AG04450 (cell line): ENCODE measurements at regions not wholly inside any gene's neighbourhood (a gene's known extent, or its start where the extent isn't known, plus 50 kb on each side); places are given as distances from the start of the nearest gene placed in this dataset.
A peak's percentile ranks its signal among the peaks of the same experiment; 100 is the strongest.

Source experiments
- CTCF ChIA-PET: fragments of 300-600, 350-600 bp; formaldehyde crosslinking; extraction: SDS; loops from one replicate; lab custom pipeline; 2022; ENCODE audit warnings: antibody characterized with exemption, inconsistent platforms; lab: Charles Lee
- POLR2A ChIA-PET: fragments of 350-600 bp; formaldehyde crosslinking; extraction: SDS; loops from one replicate; lab custom pipeline; 2021; ENCODE audit warnings: antibody characterized with exemption, inconsistent platforms; lab: Yijun Ruan, JAX
- DNase-seq: peaks from one replicate; pipeline ENCODE4 v3.0.0-alpha.2; 2011; ENCODE audit warnings: low read depth, low spot score
- H3K27ac ChIP-seq: one replicate; pipeline ENCODE4 v1.5.1; 2012; ENCODE audit warnings: low read depth, low read length, control low read depth
- H3K27me3 ChIP-seq: one replicate; pipeline ENCODE4 v1.6.0; 2012; ENCODE audit warnings: low read length; ENCODE audit not compliant: control insufficient read depth, insufficient read depth
- H3K4me3 ChIP-seq: 2 replicates; pipeline ENCODE4 v1.5.1; 2011; ENCODE audit warnings: mild to moderate bottlenecking, low read depth, low read length, control low read depth
- H3K9me3 ChIP-seq: 2 replicates; pipeline ENCODE4 v1.5.1; 2012; ENCODE audit warnings: low read length; ENCODE audit not compliant: control insufficient read depth, insufficient read depth
- TF ChIP-seq, protein P1 (sequence below): IDR thresholded peaks from 2 replicates; pipeline ENCODE4 v1.5.1; 2011; ENCODE audit warnings: low read depth, low read length, control low read depth, inconsistent platforms

DNA sequence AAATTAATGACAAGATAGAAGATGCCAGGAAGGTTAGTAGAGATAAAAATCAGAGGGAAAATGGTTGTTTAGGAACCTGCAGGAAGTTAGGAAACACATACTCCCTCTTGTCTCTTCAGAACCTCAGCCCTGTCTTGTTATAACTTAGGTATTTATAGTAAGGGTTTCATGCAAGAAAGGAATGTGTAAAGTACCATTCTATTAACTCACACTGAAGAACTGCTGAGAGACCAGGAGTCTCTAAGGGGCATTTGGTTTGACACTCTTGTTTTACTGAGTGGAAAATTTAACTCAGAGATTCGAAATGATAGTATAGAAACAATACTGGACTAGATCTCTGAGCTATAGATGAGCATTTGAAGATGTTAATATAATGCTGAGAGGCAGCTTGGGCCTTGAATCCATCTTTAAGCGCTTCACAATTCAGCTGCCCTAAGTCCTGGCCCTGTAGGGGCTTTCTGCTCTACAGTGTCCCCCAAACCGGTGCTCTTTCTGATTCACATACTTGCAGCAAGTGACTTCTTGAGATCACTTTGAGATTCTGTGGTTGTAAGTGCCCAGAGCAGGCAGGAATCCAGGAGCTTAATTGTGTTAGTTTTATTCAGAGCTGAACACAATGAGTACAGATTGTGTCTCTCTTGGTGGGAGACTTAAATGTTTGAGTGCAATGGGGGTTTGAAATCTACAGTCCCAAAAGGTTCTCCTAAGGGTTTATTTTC lies 235.0 kb upstream of the RGPD4 start:
- Histone ChIP-seq H3K27ac (no peak overlapping the region), H3K27me3 (no peaks in the 10 kb centered on the region), H3K4me3 (no peak overlapping the region), H3K9me3 (no peaks in the 10 kb centered on the region)
- CTCF ChIA-PET = no interaction called here
- POLR2A ChIA-PET = interaction anchor here (1.1 kb wide), 1 partner anchor 35 kb away, joined by 8 read pairs; no protein-coding TSS in a partner anchor
- DNase-seq = no peak
- TF ChIP-seq, protein P1, sequence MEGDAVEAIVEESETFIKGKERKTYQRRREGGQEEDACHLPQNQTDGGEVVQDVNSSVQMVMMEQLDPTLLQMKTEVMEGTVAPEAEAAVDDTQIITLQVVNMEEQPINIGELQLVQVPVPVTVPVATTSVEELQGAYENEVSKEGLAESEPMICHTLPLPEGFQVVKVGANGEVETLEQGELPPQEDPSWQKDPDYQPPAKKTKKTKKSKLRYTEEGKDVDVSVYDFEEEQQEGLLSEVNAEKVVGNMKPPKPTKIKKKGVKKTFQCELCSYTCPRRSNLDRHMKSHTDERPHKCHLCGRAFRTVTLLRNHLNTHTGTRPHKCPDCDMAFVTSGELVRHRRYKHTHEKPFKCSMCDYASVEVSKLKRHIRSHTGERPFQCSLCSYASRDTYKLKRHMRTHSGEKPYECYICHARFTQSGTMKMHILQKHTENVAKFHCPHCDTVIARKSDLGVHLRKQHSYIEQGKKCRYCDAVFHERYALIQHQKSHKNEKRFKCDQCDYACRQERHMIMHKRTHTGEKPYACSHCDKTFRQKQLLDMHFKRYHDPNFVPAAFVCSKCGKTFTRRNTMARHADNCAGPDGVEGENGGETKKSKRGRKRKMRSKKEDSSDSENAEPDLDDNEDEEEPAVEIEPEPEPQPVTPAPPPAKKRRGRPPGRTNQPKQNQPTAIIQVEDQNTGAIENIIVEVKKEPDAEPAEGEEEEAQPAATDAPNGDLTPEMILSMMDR = no peak

DNA sequence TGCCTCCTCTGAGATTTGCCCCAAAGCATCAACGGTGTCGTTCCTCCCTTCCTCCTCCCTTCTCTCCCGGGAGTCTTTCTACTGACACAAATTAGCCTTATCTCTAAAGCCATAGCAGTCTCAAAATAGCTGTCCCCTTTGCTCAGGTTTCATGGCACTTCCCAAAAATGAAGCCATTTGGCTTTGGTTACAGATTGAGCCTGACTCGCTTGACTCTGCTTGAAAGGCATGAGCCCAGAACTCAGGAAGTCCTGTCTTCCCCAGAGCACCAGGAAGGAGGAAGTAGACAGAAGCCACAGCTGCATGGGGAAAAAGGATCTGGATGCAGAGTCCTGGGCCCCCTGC lies 234.4 kb upstream of the RGPD4 start:
- Histone ChIP-seq H3K4me3 (no peak overlapping the region), H3K9me3 (no peaks in the 10 kb centered on the region), H3K27me3 (no peaks in the 10 kb centered on the region), H3K27ac (no peak overlapping the region)
- POLR2A ChIA-PET = interaction anchor here (1.1 kb wide), 1 partner anchor 35 kb away, joined by 8 read pairs; no protein-coding TSS in a partner anchor
- no peak for DNase-seq
- CTCF ChIA-PET = no interaction called here
- TF ChIP-seq, protein P1 = no peak

DNA sequence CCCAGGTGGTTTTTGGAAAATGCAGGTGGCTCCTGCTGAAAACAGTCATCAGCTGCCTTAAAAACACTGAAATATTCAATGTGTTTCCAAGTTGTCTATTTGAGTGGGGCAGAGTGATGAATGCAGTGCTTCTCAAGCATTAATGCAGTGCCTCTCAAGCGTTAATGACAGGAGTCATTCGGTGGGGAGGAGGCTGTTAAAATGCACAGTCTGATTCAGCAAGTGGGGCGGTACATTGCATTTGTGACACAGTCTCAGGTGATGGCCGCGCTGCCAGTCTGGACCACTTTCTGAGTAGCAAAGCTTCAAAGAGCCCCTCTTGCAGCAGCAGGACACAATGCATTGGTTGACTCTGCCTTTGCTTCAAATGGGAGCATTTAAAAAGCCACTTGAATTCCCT lies 231.4 kb upstream of the RGPD4 start:
- TF ChIP-seq, protein P1 = no peak
- Histone ChIP-seq H3K27me3 (no peaks in the 10 kb centered on the region), H3K9me3 (no peaks in the 10 kb centered on the region), H3K4me3 (no peak overlapping the region), H3K27ac (no peak overlapping the region)
- ChIA-PET CTCF (interaction anchor here (1.2 kb wide), 1 partner anchor 11 kb away, joined by 3 read pairs; no protein-coding TSS in a partner anchor), POLR2A (no interaction called here)
- DNase-seq = no peak

DNA sequence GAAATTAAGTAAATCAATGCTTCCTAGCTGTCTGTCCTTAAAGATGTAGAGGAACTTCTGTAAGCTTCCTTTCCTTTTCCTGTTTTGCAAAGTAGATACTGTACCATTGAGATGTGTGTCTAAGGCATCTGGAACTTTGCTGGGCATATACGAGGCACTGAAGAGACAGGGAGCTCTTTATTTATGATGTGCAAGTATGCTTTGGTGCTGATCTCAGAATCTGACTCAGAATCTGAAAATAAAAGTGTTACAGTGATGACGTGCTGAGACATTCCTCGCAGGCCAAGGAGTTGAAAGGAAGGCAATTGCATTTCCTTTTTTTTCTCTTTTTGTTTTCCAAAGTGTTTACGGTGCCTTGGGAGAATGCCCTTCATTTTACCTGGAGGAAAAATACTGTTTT lies 230.9 kb upstream of the RGPD4 start:
- no peaks in the 10 kb centered on the region for H3K9me3 ChIP-seq
- TF ChIP-seq, protein P1 = no peak
- ChIA-PET CTCF (interaction anchor here (1.2 kb wide), 1 partner anchor 11 kb away, joined by 3 read pairs; no protein-coding TSS in a partner anchor), POLR2A (no interaction called here)
- H3K4me3 ChIP-seq = no peak overlapping the region
- peak; percentile 45 for DNase-seq
- H3K27me3 ChIP-seq = no peaks in the 10 kb centered on the region
- H3K27ac ChIP-seq = no peak overlapping the region

DNA sequence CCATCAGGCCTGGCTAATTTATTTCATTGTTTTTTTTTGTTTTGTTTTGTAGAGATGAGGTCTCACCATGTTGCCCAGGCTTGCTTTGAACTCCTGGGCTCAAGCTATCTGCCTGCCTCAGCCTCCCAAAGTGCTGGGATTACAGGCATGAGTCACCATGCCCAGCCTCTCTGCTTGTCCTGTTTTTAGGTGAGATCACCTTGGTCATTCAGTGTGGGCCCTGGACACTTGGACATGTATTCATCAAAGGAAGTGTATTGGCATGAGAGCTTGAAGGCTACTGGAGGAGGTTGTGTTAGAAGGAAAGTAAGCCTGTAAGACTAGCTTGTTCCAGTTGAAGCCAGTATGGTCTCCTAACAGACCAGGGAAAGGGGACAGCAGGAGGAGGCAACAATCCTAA lies 229.2 kb upstream of the RGPD4 start:
- DNase-seq = no peak
- H3K4me3 ChIP-seq = no peak overlapping the region
- ChIA-PET CTCF (no interaction called here), POLR2A (no interaction called here)
- H3K9me3 ChIP-seq = no peaks in the 10 kb centered on the region
- no peak overlapping the region for H3K27ac ChIP-seq
- H3K27me3 ChIP-seq = no peaks in the 10 kb centered on the region
- TF ChIP-seq, protein P1 = no peak
